SK-N-SH treated with all-trans-retinoic acid at 6 μM for 48 hours (cell line): ENCODE measurements at regions not wholly inside any gene's neighbourhood (a gene's known extent, or its start where the extent isn't known, plus 50 kb on each side); places are given as distances from the start of the nearest gene placed in this dataset.

Experiments used
- ARNTL ChIP-seq: fragments of 450-650 bp; formaldehyde crosslinking; IDR thresholded peaks from 2 replicates; pipeline ENCODE4 v1.5.0; 2020; ENCODE audit warnings: low read depth, mild to moderate bottlenecking, moderate library complexity, borderline replicate concordance
- CREB5 ChIP-seq: fragments of 250-450 bp; sonication (Bioruptor Pico); IDR thresholded peaks from 2 replicates; pipeline ENCODE4 v1.5.1; 2020; ENCODE audit warnings: low read depth, mild to moderate bottlenecking, moderate library complexity
- OSR1 ChIP-seq: fragments of 250-450 bp; sonication (Bioruptor Pico); IDR thresholded peaks from 2 replicates; pipeline ENCODE4 v1.8.0; 2022; ENCODE audit warnings: moderate library complexity, mild to moderate bottlenecking, inconsistent platforms
- PATZ1 ChIP-seq: fragments of 250-450 bp; sonication (Bioruptor Pico); IDR thresholded peaks from 2 replicates; pipeline ENCODE4 v1.8.0; 2020; ENCODE audit warnings: mild to moderate bottlenecking, moderate library complexity, borderline replicate concordance
- RARB ChIP-seq: fragments of 250-450 bp; sonication (Bioruptor Pico); IDR thresholded peaks from 2 replicates; pipeline ENCODE4 v1.8.0; 2021; ENCODE audit warnings: mild to moderate bottlenecking, moderate library complexity
- TOX ChIP-seq: fragments of 250-450 bp; sonication (Bioruptor Pico); IDR thresholded peaks from 2 replicates; pipeline ENCODE4 v1.8.0; 2021; ENCODE audit warnings: mild to moderate bottlenecking, moderate library complexity, borderline replicate concordance
- TF ChIP-seq, protein P1 (sequence below): fragments of 250-450 bp; sonication (Bioruptor Pico); IDR thresholded peaks from 2 replicates; pipeline ENCODE4 v1.5.0; 2020; ENCODE audit warnings: mild to moderate bottlenecking, moderate library complexity
- TF ChIP-seq, protein P2 (sequence below): fragments of 250-450 bp; sonication (Bioruptor Pico); IDR thresholded peaks from 2 replicates; pipeline ENCODE4 v1.5.1; 2021; ENCODE audit warnings: mild to moderate bottlenecking, moderate library complexity

- TF ChIP-seq RARB (CRISPR knock-in tag) (no peak), PATZ1 (no peak), ARNTL (CRISPR knock-in tag) (no peak), CREB5 (CRISPR knock-in tag) (no peak), TOX (CRISPR knock-in tag) (no peak), OSR1 (CRISPR knock-in tag) (no peak)
- TF ChIP-seq, protein P1, sequence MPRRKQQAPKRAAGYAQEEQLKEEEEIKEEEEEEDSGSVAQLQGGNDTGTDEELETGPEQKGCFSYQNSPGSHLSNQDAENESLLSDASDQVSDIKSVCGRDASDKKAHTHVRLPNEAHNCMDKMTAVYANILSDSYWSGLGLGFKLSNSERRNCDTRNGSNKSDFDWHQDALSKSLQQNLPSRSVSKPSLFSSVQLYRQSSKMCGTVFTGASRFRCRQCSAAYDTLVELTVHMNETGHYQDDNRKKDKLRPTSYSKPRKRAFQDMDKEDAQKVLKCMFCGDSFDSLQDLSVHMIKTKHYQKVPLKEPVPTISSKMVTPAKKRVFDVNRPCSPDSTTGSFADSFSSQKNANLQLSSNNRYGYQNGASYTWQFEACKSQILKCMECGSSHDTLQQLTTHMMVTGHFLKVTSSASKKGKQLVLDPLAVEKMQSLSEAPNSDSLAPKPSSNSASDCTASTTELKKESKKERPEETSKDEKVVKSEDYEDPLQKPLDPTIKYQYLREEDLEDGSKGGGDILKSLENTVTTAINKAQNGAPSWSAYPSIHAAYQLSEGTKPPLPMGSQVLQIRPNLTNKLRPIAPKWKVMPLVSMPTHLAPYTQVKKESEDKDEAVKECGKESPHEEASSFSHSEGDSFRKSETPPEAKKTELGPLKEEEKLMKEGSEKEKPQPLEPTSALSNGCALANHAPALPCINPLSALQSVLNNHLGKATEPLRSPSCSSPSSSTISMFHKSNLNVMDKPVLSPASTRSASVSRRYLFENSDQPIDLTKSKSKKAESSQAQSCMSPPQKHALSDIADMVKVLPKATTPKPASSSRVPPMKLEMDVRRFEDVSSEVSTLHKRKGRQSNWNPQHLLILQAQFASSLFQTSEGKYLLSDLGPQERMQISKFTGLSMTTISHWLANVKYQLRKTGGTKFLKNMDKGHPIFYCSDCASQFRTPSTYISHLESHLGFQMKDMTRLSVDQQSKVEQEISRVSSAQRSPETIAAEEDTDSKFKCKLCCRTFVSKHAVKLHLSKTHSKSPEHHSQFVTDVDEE, result no peak
- TF ChIP-seq, protein P2, sequence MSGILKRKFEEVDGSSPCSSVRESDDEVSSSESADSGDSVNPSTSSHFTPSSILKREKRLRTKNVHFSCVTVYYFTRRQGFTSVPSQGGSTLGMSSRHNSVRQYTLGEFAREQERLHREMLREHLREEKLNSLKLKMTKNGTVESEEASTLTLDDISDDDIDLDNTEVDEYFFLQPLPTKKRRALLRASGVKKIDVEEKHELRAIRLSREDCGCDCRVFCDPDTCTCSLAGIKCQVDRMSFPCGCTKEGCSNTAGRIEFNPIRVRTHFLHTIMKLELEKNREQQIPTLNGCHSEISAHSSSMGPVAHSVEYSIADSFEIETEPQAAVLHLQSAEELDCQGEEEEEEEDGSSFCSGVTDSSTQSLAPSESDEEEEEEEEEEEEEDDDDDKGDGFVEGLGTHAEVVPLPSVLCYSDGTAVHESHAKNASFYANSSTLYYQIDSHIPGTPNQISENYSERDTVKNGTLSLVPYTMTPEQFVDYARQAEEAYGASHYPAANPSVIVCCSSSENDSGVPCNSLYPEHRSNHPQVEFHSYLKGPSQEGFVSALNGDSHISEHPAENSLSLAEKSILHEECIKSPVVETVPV (CRISPR knock-in tag), result no peak
Measured at GRCh38 chrX:40331353-40331752, 233.6 kb upstream of the BCOR start.
